SIG-M5 treated with dmso at 0.1 percent for 504 hours (cell line): ENCODE measurements at regions not wholly inside any gene's neighbourhood (a gene's known extent, or its start where the extent isn't known, plus 50 kb on each side); places are given as distances from the start of the nearest gene placed in this dataset.

Source experiments
- DNase-seq: peaks from one replicate; lab custom pipeline; 2025; ENCODE audit not compliant: unreplicated experiment; lab: John Stamatoyannopoulos, UW

GRCh38 chr3:72350761-72351505, 497.3 kb downstream of the SHQ1 start:
- no peak for DNase-seq

GRCh38 chr3:72348357-72348756, 499.9 kb downstream of the SHQ1 start:
- DNase-seq: no peak

DNA sequence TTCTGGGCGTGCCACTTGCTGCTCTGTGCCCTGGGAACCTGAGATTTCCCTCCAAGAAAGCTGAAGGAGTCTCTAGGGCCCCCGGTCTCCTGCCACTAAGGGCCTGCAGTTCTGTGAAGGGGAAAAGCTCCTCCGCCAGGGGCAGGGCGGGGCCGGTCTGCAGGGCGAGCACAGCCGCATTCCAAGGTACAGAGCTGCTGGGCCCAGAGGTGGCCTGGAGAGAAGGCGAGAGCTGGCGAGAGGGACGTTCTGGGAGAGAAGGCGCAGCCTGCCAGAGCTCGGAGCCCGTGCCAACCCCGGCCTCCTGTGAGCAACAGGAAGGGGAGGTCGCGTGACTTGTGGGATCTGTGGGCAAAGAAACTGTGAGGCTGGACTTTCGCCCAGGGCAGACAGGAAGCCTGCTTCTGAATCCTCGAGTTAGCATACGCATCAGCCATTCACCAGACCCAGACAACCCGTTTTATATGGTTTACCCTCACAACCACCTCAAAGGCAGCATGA, 500.4 kb downstream of the SHQ1 start:
- no peak for DNase-seq

GRCh38 chr3:72346526-72346926, 501.7 kb downstream of the SHQ1 start:
- no peak for DNase-seq

DNA sequence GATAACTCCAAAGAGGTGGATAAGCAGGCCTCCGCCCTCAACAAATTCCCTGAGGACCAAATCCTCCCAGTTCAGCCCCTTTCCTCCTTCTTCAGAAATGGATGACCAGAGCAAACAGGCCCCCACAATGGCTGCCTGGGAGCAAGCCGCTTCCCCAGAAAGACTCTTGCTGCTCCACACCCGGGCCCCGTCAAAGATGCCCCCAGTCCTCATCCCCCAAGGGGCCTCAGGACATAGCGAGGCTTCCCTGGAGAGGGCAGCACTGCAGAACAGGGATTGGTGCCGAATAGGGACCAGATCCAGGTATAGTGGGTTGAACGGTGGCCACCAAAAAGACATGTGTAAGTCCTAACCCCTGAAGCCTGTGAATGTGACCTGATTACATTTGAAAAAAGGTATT, 502.3 kb downstream of the SHQ1 start:
- no peak for DNase-seq

- no peak for DNase-seq
Measured at GRCh38 chr3:72345237-72345878, 502.9 kb downstream of the SHQ1 start.

DNA sequence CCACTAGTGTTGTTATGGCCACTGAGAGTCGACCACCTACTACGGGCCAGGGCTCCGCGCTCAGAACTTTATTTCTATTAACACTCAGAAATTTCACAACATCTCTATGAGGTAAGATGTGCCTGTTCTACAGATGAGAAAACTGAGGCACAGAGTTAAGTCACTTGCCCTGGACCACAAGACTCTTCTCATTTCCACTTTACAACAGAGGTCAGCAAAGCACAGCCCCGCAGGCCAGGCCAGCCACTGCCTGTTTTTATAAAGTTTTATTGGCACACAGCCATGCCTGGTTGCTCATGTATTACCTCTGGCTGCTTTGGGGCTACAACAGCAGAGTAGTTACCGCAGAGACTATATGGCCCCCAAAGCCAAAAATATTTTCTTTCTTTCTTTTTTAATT, 503.6 kb downstream of the SHQ1 start:
- DNase-seq: no peak

- DNase-seq: no peak
Measured at GRCh38 chr3:72344236-72344635, 504.0 kb downstream of the SHQ1 start.

- DNase-seq: no peak
Measured at GRCh38 chr3:72343078-72343477, 505.2 kb downstream of the SHQ1 start.

DNA sequence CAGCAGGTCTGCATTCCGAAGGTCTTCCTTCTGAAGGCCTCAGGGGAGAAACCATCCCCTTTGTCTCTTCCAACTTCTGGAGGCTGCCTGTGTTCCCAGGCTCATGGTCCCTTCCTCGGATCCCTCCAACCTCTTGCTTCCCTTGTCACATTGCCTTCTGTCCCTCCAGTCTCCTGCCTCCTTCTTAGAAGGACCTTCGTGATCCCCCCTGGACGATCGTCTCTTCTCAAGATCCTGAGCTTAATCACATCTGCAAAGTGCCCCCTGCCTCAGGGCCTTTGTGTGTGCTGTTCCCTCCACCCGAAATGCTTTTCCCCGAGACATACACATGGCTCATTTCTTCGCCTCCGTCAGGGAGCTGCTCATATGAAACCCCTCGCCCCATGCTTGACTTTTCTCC, 505.8 kb downstream of the SHQ1 start:
- DNase-seq: no peak

DNA sequence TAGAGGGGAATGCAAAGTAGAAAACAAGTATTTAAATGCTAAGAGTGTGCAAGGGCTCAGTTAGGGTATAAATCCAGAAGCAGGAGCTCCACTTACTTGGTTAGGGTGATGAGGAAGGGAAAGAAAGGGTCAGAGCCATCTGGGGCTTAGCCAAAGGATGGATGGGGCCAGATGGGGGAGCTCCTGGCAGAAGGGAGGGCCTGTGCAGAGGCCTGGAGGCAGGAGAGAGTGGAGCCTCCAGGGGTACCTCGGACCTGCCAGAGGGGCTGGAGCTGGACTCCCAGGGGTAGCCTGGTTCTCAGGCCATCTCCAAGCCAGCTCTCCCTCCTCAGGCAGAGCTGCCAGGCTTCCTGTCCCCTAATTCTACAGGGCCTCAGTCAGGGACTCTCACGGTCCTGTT, 506.3 kb downstream of the SHQ1 start:
- no peak for DNase-seq

DNA sequence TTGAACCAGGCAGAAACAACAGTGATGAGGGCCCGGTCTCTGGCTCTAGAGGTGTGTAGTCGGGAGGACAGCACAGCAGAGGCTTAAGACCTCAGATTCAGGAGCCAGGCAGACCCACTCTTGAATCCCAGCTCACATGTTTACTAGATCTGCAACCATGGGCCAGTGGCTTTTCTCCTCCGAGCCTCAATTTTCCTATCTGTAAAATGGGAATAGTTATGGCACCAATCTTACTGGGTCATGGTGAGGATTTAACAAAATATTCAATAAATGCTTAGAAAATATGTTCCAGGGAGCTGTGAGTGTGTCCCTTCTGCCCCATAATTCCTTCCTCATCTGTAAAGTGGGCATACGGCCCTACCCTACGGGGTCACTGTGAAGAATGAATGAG, 506.9 kb downstream of the SHQ1 start:
- DNase-seq: no peak

- no peak for DNase-seq
Measured at GRCh38 chr3:72340476-72341379, 507.5 kb downstream of the SHQ1 start.

DNA sequence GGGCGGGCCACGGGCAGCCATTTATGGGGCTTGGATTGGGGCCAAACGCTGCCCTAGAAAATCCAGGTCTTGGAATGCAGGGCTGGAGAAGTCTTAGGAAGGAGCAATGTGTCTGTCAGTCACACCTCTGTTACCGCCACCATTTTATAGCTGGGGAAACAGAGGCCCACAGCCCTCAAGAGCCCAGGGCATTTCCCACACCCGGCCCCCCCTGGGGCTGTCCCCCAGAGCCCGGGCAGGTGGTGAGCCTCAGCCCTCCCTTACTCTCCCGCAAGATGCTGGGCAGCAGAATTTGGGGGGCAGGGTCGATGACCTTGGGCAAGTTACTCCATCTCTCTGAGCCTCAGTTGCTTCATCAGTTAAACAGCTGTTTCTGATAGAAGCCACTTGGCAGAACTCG, 508.2 kb downstream of the SHQ1 start:
- no peak for DNase-seq

DNA sequence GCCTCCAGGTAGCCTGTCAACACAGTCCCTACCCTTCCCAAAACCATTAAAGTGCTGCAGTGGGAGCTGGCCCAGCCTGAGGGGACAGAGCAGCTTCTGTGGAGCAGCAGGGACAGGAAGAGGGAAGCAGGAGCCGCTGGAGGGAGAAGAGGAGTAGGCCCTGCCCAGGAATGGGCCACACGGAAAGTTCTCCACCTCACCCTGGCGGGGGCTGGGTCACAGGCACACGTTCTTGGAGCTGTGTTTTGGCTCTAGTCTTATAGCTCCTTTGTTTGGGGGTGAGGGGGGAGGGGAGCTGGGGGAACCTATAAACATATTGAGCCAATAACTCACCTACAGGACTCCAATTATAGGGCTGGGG, 508.6 kb downstream of the SHQ1 start:
- DNase-seq: no peak

- DNase-seq: no peak
Measured at GRCh38 chr3:72338942-72339669, 509.1 kb downstream of the SHQ1 start.

GRCh38 chr3:72338082-72338941, 509.9 kb downstream of the SHQ1 start:
- no peak for DNase-seq

- no peak for DNase-seq
Measured at GRCh38 chr3:72337480-72337855, 510.8 kb downstream of the SHQ1 start.

- no peak for DNase-seq
Measured at GRCh38 chr3:72336821-72337479, 511.3 kb downstream of the SHQ1 start.
